Naive thymus-derived CD4-positive, alpha-beta T cell (primary cell): ENCODE measurements at regions not wholly inside any gene's neighbourhood (a gene's known extent, or its start where the extent isn't known, plus 50 kb on each side); places are given as distances from the start of the nearest gene placed in this dataset.

Source experiments
- ATAC-seq: fragments of 150-1000 bp; cut with Tn5 transposase; 2 replicates; pipeline ENCODE4 v1.10.0; 2021; ENCODE audit warnings: mild to moderate bottlenecking, moderate library complexity
- CTCF ChIA-PET: fragments of 350-600 bp; sonication (Branson Sonifier 250); formaldehyde crosslinking; loops from one replicate; lab custom pipeline; 2021; ENCODE audit warnings: antibody characterized with exemption; lab: Charles Lee
- POLR2A ChIA-PET: fragments of 350-600 bp; sonication (Branson Sonifier 250); formaldehyde crosslinking; loops from one replicate; lab custom pipeline; 2021; ENCODE audit warnings: antibody characterized with exemption, inconsistent platforms; lab: Charles Lee
- DNase-seq, 9 donors: peaks; one replicate each; pipeline versions ENCODE4 v3.0.0 to v3.0.0-alpha.2; 2020 to 2022; ENCODE audit warnings: mixed read lengths in 1 of 9
- H3K27ac ChIP-seq: one replicate; pipeline ENCODE4 v1.7.0; 2013; ENCODE audit warnings: mild to moderate bottlenecking, low read depth, low read length, moderate library complexity
- H3K27me3 ChIP-seq, 2 donors: one replicate each; pipeline ENCODE4 v1.7.0; 2013; ENCODE audit warnings: low read length in 2 of 2, mild to moderate bottlenecking in 2 of 2, moderate library complexity in 2 of 2; ENCODE audit not compliant: control insufficient read depth in 2 of 2, insufficient read depth in 2 of 2
- H3K36me3 ChIP-seq, 3 experiments: 1 replicate in 2 of 3; 2 replicates in 1 of 3; pipeline ENCODE4 v1.7.0; 2013; ENCODE audit warnings: low read length in 3 of 3, mild to moderate bottlenecking in 3 of 3, moderate library complexity in 1 of 3; ENCODE audit not compliant: insufficient read depth in 3 of 3, control insufficient read depth in 2 of 3
- H3K4me1 ChIP-seq, 2 donors: one replicate each; pipeline ENCODE4 v1.7.0; 2013; ENCODE audit warnings: low read length in 2 of 2, mild to moderate bottlenecking in 2 of 2, moderate library complexity in 1 of 2; ENCODE audit not compliant: control insufficient read depth in 2 of 2, insufficient read depth in 2 of 2
- H3K4me3 ChIP-seq: 2 replicates; pipeline ENCODE4 v1.7.0; 2013; ENCODE audit warnings: mild to moderate bottlenecking, low read length
- H3K9me3 ChIP-seq, 3 experiments: 1 replicate in 2 of 3; 2 replicates in 1 of 3; pipeline ENCODE4 v1.7.0; 2013; ENCODE audit warnings: low read length in 3 of 3; ENCODE audit not compliant: control insufficient read depth in 2 of 3
- H3K27ac Mint-ChIP-seq, 9 donors: one replicate each; pipeline ENCODE4 v1.8.0; 2020 to 2022; ENCODE audit warnings: mixed read lengths in 9 of 9, mild to moderate bottlenecking in 8 of 9, moderate library complexity in 5 of 9, inconsistent platforms in 2 of 9
- H3K27me3 Mint-ChIP-seq, 5 donors: one replicate each; pipeline ENCODE4 v1.8.0; 2021 to 2022; ENCODE audit warnings: mixed read lengths in 5 of 5, mild to moderate bottlenecking in 1 of 5
- H3K36me3 Mint-ChIP-seq, 5 donors: one replicate each; pipeline ENCODE4 v1.8.0; 2020 to 2022; ENCODE audit warnings: mixed read lengths in 5 of 5, mild to moderate bottlenecking in 3 of 5, inconsistent platforms in 1 of 5
- H3K4me1 Mint-ChIP-seq, 7 donors: one replicate each; pipeline ENCODE4 v1.8.0; 2020 to 2022; ENCODE audit warnings: mixed read lengths in 7 of 7, mild to moderate bottlenecking in 3 of 7, inconsistent platforms in 1 of 7
- H3K4me3 Mint-ChIP-seq, 10 donors: one replicate each; pipeline ENCODE4 v1.8.0; 2020 to 2022; ENCODE audit warnings: mild to moderate bottlenecking in 10 of 10, mixed read lengths in 10 of 10, moderate library complexity in 6 of 10, inconsistent platforms in 2 of 10
- H3K9me3 Mint-ChIP-seq, 11 donors: one replicate each; pipeline ENCODE4 v1.8.0; 2020 to 2022; ENCODE audit warnings: mixed read lengths in 11 of 11, mild to moderate bottlenecking in 4 of 11, inconsistent platforms in 1 of 11, moderate library complexity in 1 of 11
- intact Hi-C, 2 donors: fragments of 100-400 bp; cut with micrococcal nuclease; formaldehyde crosslinking; loops; one replicate each; pipeline ENCODE4 v1.15.1; 2023

DNA sequence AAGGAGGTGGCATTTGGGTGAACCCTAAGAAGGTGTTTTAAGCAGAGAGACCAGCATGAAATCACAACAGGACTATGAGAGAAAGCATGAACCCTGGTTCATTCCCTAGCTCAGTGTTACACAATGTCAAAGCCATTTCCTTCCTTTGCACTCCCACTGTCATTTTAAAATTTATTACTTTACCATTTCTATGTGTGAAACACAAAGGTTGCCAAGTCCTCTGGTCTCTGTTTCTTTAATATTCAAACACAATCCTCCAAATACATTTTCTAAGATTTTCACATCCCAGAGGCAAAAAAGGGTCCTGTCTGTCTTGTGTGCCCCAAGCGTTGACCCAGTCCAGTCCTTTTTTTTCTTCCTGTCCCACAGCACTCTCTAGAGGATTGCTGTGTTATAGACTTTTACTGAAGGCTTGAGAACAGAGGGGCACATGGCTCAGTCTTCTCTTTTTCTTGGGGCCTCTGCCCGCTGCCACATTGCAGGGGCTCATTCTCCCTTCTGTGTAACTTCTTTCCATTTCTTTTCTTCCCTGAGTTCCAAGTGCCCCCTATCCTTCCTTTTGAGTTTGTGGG is 78.6 kb upstream of the SLC28A3 start:
- Histone ChIP-seq H3K9me3 (peaks cover 0 to 4% (median 0%) of the 10 kb centered on the region in 3 experiments), H3K36me3 (no peaks in the 10 kb centered on the region), H3K27ac (no peak overlapping the region), H3K4me1 (no peaks in the 10 kb centered on the region), H3K4me3 (no peak overlapping the region), H3K27me3 (no peaks in the 10 kb centered on the region)
- H3K27me3 Mint-ChIP-seq, result peaks cover 0 to 25% (median 23%) of the 10 kb centered on the region in 5 donors
- H3K36me3 Mint-ChIP-seq, result no peaks in the 10 kb centered on the region
- H3K4me1 Mint-ChIP-seq, result no peaks in the 10 kb centered on the region
- ATAC-seq (no peak), DNase-seq (no peak)
- H3K9me3 Mint-ChIP-seq, result peaks cover 0 to 11% (median 6%) of the 10 kb centered on the region in 11 donors
- intact Hi-C loops, result no loop called here
- ChIA-PET CTCF (no interaction called here), POLR2A (no interaction called here)
- no peak overlapping the region for H3K27ac Mint-ChIP-seq
- H3K4me3 Mint-ChIP-seq, result no peak overlapping the region

- no peaks in the 10 kb centered on the region for H3K4me1 ChIP-seq
- H3K4me3 Mint-ChIP-seq, result no peak overlapping the region
- peaks cover 0 to 20% (median 6%) of the 10 kb centered on the region in 11 donors for H3K9me3 Mint-ChIP-seq
- peaks cover 0 to 4% (median 0%) of the 10 kb centered on the region in 3 experiments for H3K9me3 ChIP-seq
- H3K27ac ChIP-seq, result no peak overlapping the region
- no peak overlapping the region for H3K4me3 ChIP-seq
- POLR2A ChIA-PET, result no interaction called here
- CTCF ChIA-PET, result interaction anchor here (1.0 to 2.0 kb wide), 3 partner anchors 11 to 28 kb away, joined by 3 to 6 read pairs (median 3); no protein-coding TSS in a partner anchor
- H3K4me1 Mint-ChIP-seq, result no peaks in the 10 kb centered on the region
- no peaks in the 10 kb centered on the region for H3K36me3 Mint-ChIP-seq
- no peak overlapping the region for H3K27ac Mint-ChIP-seq
- no peaks in the 10 kb centered on the region for H3K36me3 ChIP-seq
- no peak for DNase-seq
- no peaks in the 10 kb centered on the region for H3K27me3 ChIP-seq
- intact Hi-C loops, result no loop called here
- H3K27me3 Mint-ChIP-seq, result peaks cover 0 to 13% (median 10%) of the 10 kb centered on the region in 5 donors
- ATAC-seq, result no peak
These were observed 84.4 kb upstream of the SLC28A3 start for GRCh38 chr9:84424931-84425330.

- H3K27ac Mint-ChIP-seq, result no peak overlapping the region
- H3K4me3 ChIP-seq, result no peak overlapping the region
- H3K27ac ChIP-seq, result no peak overlapping the region
- POLR2A ChIA-PET, result no interaction called here
- no peaks in the 10 kb centered on the region for H3K9me3 ChIP-seq
- H3K27me3 ChIP-seq, result no peaks in the 10 kb centered on the region
- DNase-seq (no peak), ATAC-seq (no peak)
- intact Hi-C loops, result no loop called here
- no peaks in the 10 kb centered on the region for H3K36me3 Mint-ChIP-seq
- H3K4me1 ChIP-seq, result no peaks in the 10 kb centered on the region
- H3K27me3 Mint-ChIP-seq, result peaks cover 0 to 8% (median 0%) of the 10 kb centered on the region in 5 donors
- no peaks in the 10 kb centered on the region for H3K4me1 Mint-ChIP-seq
- H3K36me3 ChIP-seq, result no peaks in the 10 kb centered on the region
- peaks cover 0 to 4% (median 0%) of the 10 kb centered on the region in 11 donors for H3K9me3 Mint-ChIP-seq
- CTCF ChIA-PET, result no interaction called here
- no peak overlapping the region for H3K4me3 Mint-ChIP-seq
These were observed 92.2 kb upstream of the SLC28A3 start for GRCh38 chr9:84432746-84433145.

DNA sequence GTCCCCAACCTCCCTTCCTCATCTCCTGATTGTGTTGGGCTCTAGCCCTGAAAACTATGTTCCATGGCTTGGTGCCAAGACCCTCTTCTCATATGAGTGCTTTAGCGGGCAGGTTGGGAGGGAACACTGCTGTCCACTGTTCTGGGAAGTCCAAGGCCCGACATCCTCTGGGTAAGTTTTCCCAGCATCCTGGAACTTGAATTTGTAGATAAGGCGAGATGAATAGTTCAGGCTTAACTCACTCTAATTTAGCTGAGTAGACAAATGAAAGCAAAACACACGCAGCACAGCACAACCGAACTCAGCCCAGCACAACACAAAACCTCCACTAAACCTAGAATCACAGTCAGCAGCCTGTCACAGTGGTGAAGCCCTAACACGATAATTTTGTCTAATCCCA is 95.3 kb upstream of the SLC28A3 start:
- Histone ChIP-seq H3K9me3 (no peaks in the 10 kb centered on the region), H3K27me3 (no peaks in the 10 kb centered on the region), H3K27ac (no peak overlapping the region), H3K4me3 (no peak overlapping the region), H3K4me1 (no peaks in the 10 kb centered on the region), H3K36me3 (no peaks in the 10 kb centered on the region)
- CTCF ChIA-PET, result no interaction called here
- no peak overlapping the region for H3K4me3 Mint-ChIP-seq
- peaks cover 0 to 4% (median 0%) of the 10 kb centered on the region in 11 donors for H3K9me3 Mint-ChIP-seq
- H3K27me3 Mint-ChIP-seq, result peaks cover 0 to 16% (median 0%) of the 10 kb centered on the region in 5 donors
- DNase-seq (no peak), ATAC-seq (no peak)
- H3K4me1 Mint-ChIP-seq, result no peaks in the 10 kb centered on the region
- POLR2A ChIA-PET, result no interaction called here
- no peaks in the 10 kb centered on the region for H3K36me3 Mint-ChIP-seq
- intact Hi-C loops, result no loop called here
- H3K27ac Mint-ChIP-seq, result no peak overlapping the region

DNA sequence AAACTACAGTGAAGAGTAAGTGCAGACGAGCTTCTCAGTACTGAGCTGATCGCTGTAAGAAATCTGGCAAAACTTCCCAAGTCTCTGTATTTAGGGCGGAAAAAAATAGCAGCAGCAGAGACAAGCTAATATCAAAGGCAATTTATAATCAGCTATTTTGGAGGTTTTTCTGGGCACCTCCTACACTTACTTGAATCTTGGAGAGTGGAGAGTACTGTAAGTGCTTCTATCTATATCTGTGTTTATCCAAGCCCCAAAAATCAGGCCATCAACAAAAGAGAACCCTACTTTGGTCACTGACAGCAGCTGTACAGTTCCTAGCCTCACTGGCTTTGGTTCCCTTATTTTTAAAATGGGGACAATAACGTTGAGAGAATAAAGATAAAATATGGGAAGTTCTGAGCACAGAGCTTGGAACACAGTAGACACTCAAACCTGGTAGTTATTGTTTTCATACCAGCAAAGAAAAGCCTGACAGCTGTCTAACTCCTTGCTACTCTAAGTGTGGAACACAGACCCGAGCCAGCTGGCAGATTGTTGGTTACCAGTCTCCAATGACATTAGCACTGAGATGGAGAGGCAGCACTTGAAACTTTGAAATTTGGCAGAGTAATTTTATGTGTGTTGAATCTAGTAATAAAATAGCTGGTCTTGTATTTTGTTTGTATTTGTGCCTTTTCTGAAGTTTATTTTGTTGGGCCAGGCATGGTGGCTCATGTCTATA is 96.0 kb upstream of the SLC28A3 start:
- Histone ChIP-seq H3K9me3 (no peaks in the 10 kb centered on the region), H3K27me3 (no peaks in the 10 kb centered on the region), H3K27ac (no peak overlapping the region), H3K36me3 (no peaks in the 10 kb centered on the region), H3K4me1 (no peaks in the 10 kb centered on the region), H3K4me3 (no peak overlapping the region)
- Mint-ChIP-seq H3K9me3 (peaks cover 0 to 4% (median 0%) of the 10 kb centered on the region in 11 donors), H3K4me3 (no peak overlapping the region), H3K4me1 (no peaks in the 10 kb centered on the region), H3K27ac (no peak overlapping the region), H3K36me3 (no peaks in the 10 kb centered on the region), H3K27me3 (peaks cover 0 to 16% (median 0%) of the 10 kb centered on the region in 5 donors)
- ATAC-seq (no peak), DNase-seq (no peak)
- POLR2A ChIA-PET, result no interaction called here
- CTCF ChIA-PET, result interaction anchor here (0.6 kb wide), 2 partner anchors 28 to 39 kb away, joined by 3 read pairs; no protein-coding TSS in a partner anchor
- intact Hi-C loops, result no loop called here

DNA sequence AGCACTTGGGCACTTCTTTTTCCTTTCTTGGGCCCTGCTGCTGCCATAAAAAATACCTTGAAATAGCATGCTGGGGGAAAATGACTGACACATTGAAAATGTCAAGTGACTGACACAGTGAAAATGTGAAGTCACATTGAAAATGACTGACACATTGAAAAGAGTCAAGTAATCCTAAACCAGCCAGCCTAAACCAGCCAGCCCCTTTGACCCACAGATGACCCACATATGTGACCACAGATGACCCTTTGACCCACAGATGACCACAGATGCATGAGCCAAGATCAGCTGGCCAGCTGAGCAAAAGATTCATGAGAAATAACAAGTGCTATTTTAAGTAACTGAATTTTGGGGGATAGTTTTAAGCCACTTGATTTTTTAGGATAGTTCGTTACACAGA is 97.8 kb upstream of the SLC28A3 start:
- H3K9me3 Mint-ChIP-seq, result peaks cover 0 to 4% (median 0%) of the 10 kb centered on the region in 11 donors
- intact Hi-C loops, result no loop called here
- H3K36me3 Mint-ChIP-seq, result no peaks in the 10 kb centered on the region
- ChIA-PET POLR2A (no interaction called here), CTCF (no interaction called here)
- no peaks in the 10 kb centered on the region for H3K36me3 ChIP-seq
- H3K9me3 ChIP-seq, result no peaks in the 10 kb centered on the region
- H3K27ac ChIP-seq, result no peak overlapping the region
- ATAC-seq, result no peak
- DNase-seq, result no peak
- no peaks in the 10 kb centered on the region for H3K4me1 Mint-ChIP-seq
- no peaks in the 10 kb centered on the region for H3K27me3 ChIP-seq
- no peak overlapping the region for H3K4me3 Mint-ChIP-seq
- no peaks in the 10 kb centered on the region for H3K4me1 ChIP-seq
- H3K27ac Mint-ChIP-seq, result no peak overlapping the region
- peaks cover 0 to 16% (median 0%) of the 10 kb centered on the region in 5 donors for H3K27me3 Mint-ChIP-seq
- H3K4me3 ChIP-seq, result no peak overlapping the region

DNA sequence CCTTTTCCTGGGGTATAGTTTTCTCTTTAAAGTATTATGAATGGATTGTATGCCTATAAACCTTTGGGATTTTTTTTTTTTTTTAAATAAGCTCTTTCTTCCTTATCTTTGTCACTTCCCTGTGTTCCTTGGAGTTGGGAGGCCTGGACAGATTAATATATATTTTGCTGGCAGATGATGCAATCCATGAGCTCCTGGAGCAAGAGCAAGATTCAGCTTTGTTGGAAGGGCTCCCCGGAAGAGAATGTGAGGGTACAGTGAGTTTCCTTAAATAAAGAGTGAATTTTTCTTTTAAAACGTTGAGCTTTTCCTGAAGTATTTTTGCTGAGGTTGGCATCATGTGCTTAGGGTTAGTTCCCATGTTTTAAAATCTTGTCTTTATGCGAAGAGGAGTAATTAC is 98.7 kb upstream of the SLC28A3 start:
- Mint-ChIP-seq H3K27me3 (peaks cover 0 to 16% (median 0%) of the 10 kb centered on the region in 5 donors), H3K27ac (no peak overlapping the region), H3K9me3 (peaks cover 0 to 4% (median 0%) of the 10 kb centered on the region in 11 donors), H3K4me1 (no peaks in the 10 kb centered on the region), H3K36me3 (no peaks in the 10 kb centered on the region), H3K4me3 (no peak overlapping the region)
- DNase-seq (no peak), ATAC-seq (no peak)
- Histone ChIP-seq H3K9me3 (no peaks in the 10 kb centered on the region), H3K27me3 (no peaks in the 10 kb centered on the region), H3K36me3 (no peaks in the 10 kb centered on the region), H3K27ac (no peak overlapping the region), H3K4me1 (no peaks in the 10 kb centered on the region), H3K4me3 (no peak overlapping the region)
- intact Hi-C loops, result no loop called here
- ChIA-PET CTCF (no interaction called here), POLR2A (no interaction called here)
